Tibial artery (tissue), 4 donors: ENCODE measurements at regions not wholly inside any gene's neighbourhood (a gene's known extent, or its start where the extent isn't known, plus 50 kb on each side); places are given as distances from the start of the nearest gene placed in this dataset.
"Not testable (repeated sequence)": the region's sequence is repeated elsewhere in the genome, so short reads cannot be mapped to it uniquely, and the experiment has no call there.

Experiments
- DNase-seq, 2 donors: peaks; one replicate each; pipeline ENCODE4 v3.0.0-alpha.2; 2019
- H3K27ac ChIP-seq, 2 donors: fragments of 200-600 bp; sonication (generic) in 1 of 2; 1 replicate in 1 of 2; 2 replicates in 1 of 2; pipeline ENCODE4 v1.5.1; 2018 to 2019; ENCODE audit warnings: mild to moderate bottlenecking in 1 of 2
- H3K27me3 ChIP-seq, 2 donors: fragments of 200-600 bp; sonication (generic) in 1 of 2; one replicate each; pipeline versions ENCODE4 v1.5.1 to v1.6.0; 2016 to 2019
- H3K36me3 ChIP-seq, 3 donors: fragments of 200-600 bp; sonication (generic) in 2 of 3; one replicate each; pipeline ENCODE4 v1.5.1; 2016 to 2019; ENCODE audit warnings: mild to moderate bottlenecking in 2 of 3
- H3K4me1 ChIP-seq, 4 donors: fragments of 200-600 bp; sonication (generic) in 2 of 4; 1 replicate in 3 of 4; 2 replicates in 1 of 4; pipeline ENCODE4 v1.5.1; 2016 to 2019
- H3K4me3 ChIP-seq, 2 donors: fragments of 200-600 bp; sonication (generic) in 1 of 2; 1 replicate in 1 of 2; 2 replicates in 1 of 2; pipeline ENCODE4 v1.5.1; 2018 to 2019; ENCODE audit warnings: mild to moderate bottlenecking in 2 of 2
- H3K9me3 ChIP-seq, 3 donors: fragments of 200-600 bp; sonication (generic) in 1 of 3; one replicate each; pipeline ENCODE4 v1.5.1; 2016 to 2019
- CTCF ChIP-seq, 2 experiments: fragments of 200-600 bp in 1 of 2; fragments of 450-650 bp in 1 of 2; IDR thresholded peaks; one replicate each; pipeline ENCODE4 v1.5.1; 2017 to 2019; ENCODE audit warnings: antibody characterized with exemption in 2 of 2, mild to moderate bottlenecking in 1 of 2, moderate library complexity in 1 of 2
- intact Hi-C: fragments of 100-400 bp; cut with DNase I; formaldehyde crosslinking; loops from one replicate; pipeline ENCODE4 v1.15.0; 2023; ENCODE audit warnings: low total_unique reads

GRCh38 chr3:174583396-174583795 is 275.7 kb upstream of the NAALADL2 start:
- intact Hi-C loops = no loop called here
- no peak for TF ChIP-seq CTCF (IDR thresholded peaks at IDR 0.05)

GRCh38 chr3:174587137-174587536 is 272.0 kb upstream of the NAALADL2 start:
- Histone ChIP-seq H3K36me3 (peaks cover 0 to 12% (median 4%) of the 10 kb centered on the region in 3 donors), H3K9me3 (peaks cover 0 to 10% (median 0%) of the 10 kb centered on the region in 3 donors)
- DNase-seq, H3K4me1 ChIP-seq, H3K4me3 ChIP-seq, intact Hi-C loops, H3K27me3 ChIP-seq, H3K27ac ChIP-seq: not testable (repeated sequence)

More at GRCh38 chr3:174583396-174583795, 275.7 kb upstream of the NAALADL2 start:
- DNase-seq = no peak
- H3K9me3 ChIP-seq = no peaks in the 10 kb centered on the region
- H3K36me3 ChIP-seq = peaks cover 0 to 12% (median 0%) of the 10 kb centered on the region in 3 donors
- no peaks in the 10 kb centered on the region for H3K4me1 ChIP-seq
- H3K4me3 ChIP-seq = no peak overlapping the region
- H3K27ac ChIP-seq = no peak overlapping the region
- H3K27me3 ChIP-seq = no peaks in the 10 kb centered on the region

- Histone ChIP-seq H3K27me3 (no peaks in the 10 kb centered on the region), H3K9me3 (no peaks in the 10 kb centered on the region), H3K36me3 (no peaks in the 10 kb centered on the region), H3K27ac (no peak overlapping the region), H3K4me3 (no peak overlapping the region), H3K4me1 (no peaks in the 10 kb centered on the region)
- intact Hi-C loops = no loop called here
- no peak for TF ChIP-seq CTCF (IDR thresholded peaks at IDR 0.05)
- no peak for DNase-seq
Observed at GRCh38 chr3:174596447-174596982, 262.6 kb upstream of the NAALADL2 start.

GRCh38 chr3:174598885-174599439 is 260.2 kb upstream of the NAALADL2 start:
- TF ChIP-seq CTCF (IDR thresholded peaks at IDR 0.05) = no peak
- no peaks in the 10 kb centered on the region for H3K4me1 ChIP-seq
- no peaks in the 10 kb centered on the region for H3K27me3 ChIP-seq
- DNase-seq = no peak
- H3K4me3 ChIP-seq = no peak overlapping the region
- peaks cover 0 to 4% (median 0%) of the 10 kb centered on the region in 3 donors for H3K36me3 ChIP-seq
- intact Hi-C loops = no loop called here
- no peak overlapping the region for H3K27ac ChIP-seq
- H3K9me3 ChIP-seq = no peaks in the 10 kb centered on the region

- no peak for DNase-seq
- no peak for TF ChIP-seq CTCF (IDR thresholded peaks at IDR 0.05)
- H3K27ac ChIP-seq = no peak overlapping the region
- no peaks in the 10 kb centered on the region for H3K27me3 ChIP-seq
- H3K36me3 ChIP-seq = no peaks in the 10 kb centered on the region
- no peaks in the 10 kb centered on the region for H3K9me3 ChIP-seq
- intact Hi-C loops = no loop called here
- no peak overlapping the region for H3K4me3 ChIP-seq
- H3K4me1 ChIP-seq = peaks cover 0 to 3% (median 0%) of the 10 kb centered on the region in 4 donors
Observed at GRCh38 chr3:174613173-174613572, 246.0 kb upstream of the NAALADL2 start.

GRCh38 chr3:174614036-174614435 is 245.1 kb upstream of the NAALADL2 start:
- Histone ChIP-seq H3K27ac (no peak overlapping the region), H3K4me1 (peaks cover 0 to 12% (median under 1%) of the 10 kb centered on the region in 4 donors), H3K4me3 (no peak overlapping the region), H3K27me3 (no peaks in the 10 kb centered on the region), H3K36me3 (no peaks in the 10 kb centered on the region), H3K9me3 (no peaks in the 10 kb centered on the region)
- TF ChIP-seq CTCF (IDR thresholded peaks at IDR 0.05) = no peak
- intact Hi-C loops = no loop called here
- DNase-seq = no peak
